Endothelial cell of umbilical vein (primary cell): ENCODE measurements at regions not wholly inside any gene's neighbourhood (a gene's known extent, or its start where the extent isn't known, plus 50 kb on each side); places are given as distances from the start of the nearest gene placed in this dataset.

ENCODE experiments used
- BruUV-seq: library from RNA; stranded (reverse); fragments of 400-500 nt; replicated peaks from 2 replicates; lab custom pipeline; 2021; lab: Mats Ljungman, UMichigan
- CTCF ChIA-PET: fragments of 300-600, 350-600 bp; sonication (Branson Sonifier 250); formaldehyde crosslinking; loops from one replicate; lab custom pipeline; 2021; ENCODE audit warnings: antibody characterized with exemption, inconsistent platforms; lab: Charles Lee
- POLR2A ChIA-PET: fragments of 300-600, 350-600 bp; sonication (Branson Sonifier 250); formaldehyde crosslinking; loops from one replicate; lab custom pipeline; 2021; ENCODE audit warnings: antibody characterized with exemption, inconsistent platforms; lab: Charles Lee
- DNase-seq: peaks from one replicate; pipeline ENCODE4 v3.0.0-alpha.2; 2011; ENCODE audit warnings: low read depth, low spot score
- FAIRE-seq: peaks from 2 replicates; lab custom pipeline; 2011; peaks lifted over from hg19 to GRCh38; lab: Jason Lieb, UNC
- H2AFZ ChIP-seq: 2 replicates; pipeline ENCODE4 v1.6.0; 2012; ENCODE audit warnings: low read depth, low read length, control low read depth, inconsistent platforms
- H3K27ac ChIP-seq: 2 replicates; pipeline ENCODE4 v1.5.1; 2011; ENCODE audit warnings: low read depth, mild to moderate bottlenecking, control low read depth, low read length, moderate library complexity; ENCODE audit not compliant: insufficient read depth
- H3K27me3 ChIP-seq, 2 experiments: 2 replicates each; pipeline versions ENCODE4 v1.6.0 to v1.6.1; 2011; ENCODE audit warnings: low read length in 2 of 2, mixed read lengths in 1 of 2; ENCODE audit not compliant: control insufficient read depth in 2 of 2, insufficient read depth in 2 of 2
- H3K36me3 ChIP-seq, 2 experiments: 2 replicates in 1 of 2; 3 replicates in 1 of 2; pipeline ENCODE4 v1.5.1; 2011; ENCODE audit warnings: low read length in 2 of 2, mild to moderate bottlenecking in 1 of 2, moderate library complexity in 1 of 2; ENCODE audit not compliant: control insufficient read depth in 2 of 2, insufficient read depth in 2 of 2; ENCODE audit errors: extremely low read depth in 1 of 2
- H3K4me1 ChIP-seq: 3 replicates; pipeline ENCODE4 v1.5.1; 2011; ENCODE audit warnings: mild to moderate bottlenecking, low read length; ENCODE audit not compliant: control insufficient read depth, insufficient read depth; ENCODE audit errors: extremely low read depth
- H3K4me2 ChIP-seq: 2 replicates; pipeline ENCODE4 v1.6.1; 2011; ENCODE audit warnings: low read length, control low read depth, mixed read lengths; ENCODE audit not compliant: insufficient read depth
- H3K4me3 ChIP-seq, 3 experiments: fragments of 200-600 bp in 1 of 3; sonication (generic), shearing (Covaris generic) in 1 of 3; replicated peaks in 1 of 3; 2 replicates each; pipeline ENCODE4 v1.5.1; 2011 to 2016; ENCODE audit warnings: control low read depth in 3 of 3, low read length in 3 of 3, mild to moderate bottlenecking in 2 of 3, inconsistent platforms in 1 of 3, low read depth in 1 of 3, moderate library complexity in 1 of 3; ENCODE audit not compliant: insufficient read depth in 1 of 3
- H3K79me2 ChIP-seq: 2 replicates; pipeline ENCODE4 v1.6.0; 2012; ENCODE audit warnings: low read length, inconsistent platforms; ENCODE audit not compliant: control insufficient read depth, insufficient read depth
- H3K9ac ChIP-seq: replicated peaks from 2 replicates; pipeline ENCODE3; 2011; ENCODE audit warnings: low read length, control low read depth; ENCODE audit not compliant: insufficient read depth; ENCODE audit errors: extremely low read depth
- H3K9me1 ChIP-seq: replicated peaks from 3 replicates; pipeline ENCODE4 v1.6.0; 2011; ENCODE audit warnings: mild to moderate bottlenecking, low read length; ENCODE audit not compliant: control insufficient read depth, insufficient read depth; ENCODE audit errors: extremely low read depth
- H3K9me3 ChIP-seq: replicated peaks from 2 replicates; pipeline ENCODE4 v1.5.1; 2012; ENCODE audit warnings: low read length, inconsistent platforms; ENCODE audit not compliant: control insufficient read depth, insufficient read depth
- H4K20me1 ChIP-seq: replicated peaks from 2 replicates; pipeline ENCODE3; 2011; ENCODE audit warnings: mild to moderate bottlenecking, low read length; ENCODE audit not compliant: control insufficient read depth, insufficient read depth; ENCODE audit errors: extremely low read depth
- CTCF ChIP-seq, 2 donors: IDR thresholded peaks; 1 replicate in 1 of 2; 2 replicates in 1 of 2; pipeline ENCODE4 v1.5.1; 2011; ENCODE audit warnings: low read length in 2 of 2, mild to moderate bottlenecking in 2 of 2, moderate library complexity in 2 of 2, control low read depth in 1 of 2, inconsistent platforms in 1 of 2, low read depth in 1 of 2; ENCODE audit not compliant: insufficient read depth in 1 of 2; ENCODE audit errors: extremely low read depth in 1 of 2
- JUN ChIP-seq: IDR thresholded peaks from 2 replicates; pipeline ENCODE4 v1.6.1; 2011; ENCODE audit warnings: borderline replicate concordance, low read depth; ENCODE audit not compliant: insufficient read length, insufficient read depth
- MAX ChIP-seq: IDR thresholded peaks from 2 replicates; pipeline ENCODE4 v1.6.1; 2011; ENCODE audit not compliant: insufficient read depth, insufficient read length
- MYC ChIP-seq: IDR thresholded peaks from one replicate; pipeline ENCODE4 v1.6.1; 2011; ENCODE audit warnings: mild to moderate bottlenecking, low read depth, low read length
- dilution Hi-C: fragments of 300-500 bp; cut with MboI; formaldehyde crosslinking; loops from one replicate; pipeline ENCODE4 v1.15.0; 2019; ENCODE audit warnings: low sequenced_read_pairs; ENCODE audit not compliant: extremely low pct_ligation_motif_present
- intact Hi-C: fragments of 100-400 bp; cut with micrococcal nuclease; formaldehyde crosslinking; loops from one replicate; pipeline ENCODE4 v1.10.0; 2022

- no peaks in the 10 kb centered on the region for H3K9me3 ChIP-seq
- ChIA-PET POLR2A (no interaction called here), CTCF (no interaction called here)
- H3K36me3 ChIP-seq, result no peaks in the 10 kb centered on the region
- H3K27me3 ChIP-seq, result no peaks in the 10 kb centered on the region
- no peak for TF ChIP-seq MYC
- TF ChIP-seq JUN, result no peak
- no peak for TF ChIP-seq CTCF (IDR thresholded peaks at IDR 0.05; ENCODE audit: extremely low read depth in 1 of 2, insufficient read depth in 1 of 2, low read depth in 1 of 2, low read length in 2 of 2)
- TF ChIP-seq MAX, result no peak
- H3K9me1 ChIP-seq, result no peaks in the 10 kb centered on the region
- no peak overlapping the region for H2AFZ ChIP-seq
- H3K4me1 ChIP-seq, result no peaks in the 10 kb centered on the region
- DNase-seq (no peak), FAIRE-seq (no peak)
- no peaks in the 10 kb centered on the region for H4K20me1 ChIP-seq
- dilution Hi-C loops, result no loop called here
- H3K9ac ChIP-seq, result no peak overlapping the region
- H3K27ac ChIP-seq, result no peak overlapping the region
- H3K79me2 ChIP-seq, result no peaks in the 10 kb centered on the region
- no peak overlapping the region for H3K4me2 ChIP-seq
- no peak overlapping the region for H3K4me3 ChIP-seq
- intact Hi-C loops, result no loop called here
- no TSS peak for BruUV-seq
Measured at GRCh38 chr10:2790396-2791188, 276.8 kb upstream of the PFKP start.

- TF ChIP-seq CTCF (IDR thresholded peaks at IDR 0.05; ENCODE audit: extremely low read depth in 1 of 2, insufficient read depth in 1 of 2, low read depth in 1 of 2, low read length in 2 of 2), result no peak
- no peak for FAIRE-seq
- no peaks in the 10 kb centered on the region for H3K27me3 ChIP-seq
Measured at GRCh38 chr10:2786251-2786650, 281.1 kb upstream of the PFKP start.

More at GRCh38 chr10:2786251-2786650, 281.1 kb upstream of the PFKP start:
- dilution Hi-C loops, result no loop called here
- POLR2A ChIA-PET, result no interaction called here
- peaks cover 4% of the 10 kb centered on the region for H3K9me3 ChIP-seq
- H4K20me1 ChIP-seq, result no peaks in the 10 kb centered on the region
- H2AFZ ChIP-seq, result no peak overlapping the region
- no peak overlapping the region for H3K27ac ChIP-seq
- no peaks in the 10 kb centered on the region for H3K4me1 ChIP-seq
- H3K36me3 ChIP-seq, result no peaks in the 10 kb centered on the region
- intact Hi-C loops, result no loop called here
- CTCF ChIA-PET, result no interaction called here
- H3K9ac ChIP-seq, result no peak overlapping the region
- no peak overlapping the region for H3K4me2 ChIP-seq
- H3K9me1 ChIP-seq, result no peaks in the 10 kb centered on the region
- H3K79me2 ChIP-seq, result no peaks in the 10 kb centered on the region
- no peak overlapping the region for H3K4me3 ChIP-seq
- no peak for DNase-seq
- no TSS peak for BruUV-seq
